Large intestine (tissue), 3 donors: ENCODE measurements at regions not wholly inside any gene's neighbourhood (a gene's known extent, or its start where the extent isn't known, plus 50 kb on each side); places are given as distances from the start of the nearest gene placed in this dataset.

Experiments
- DNase-seq, 2 donors: peaks; one replicate each; pipeline versions ENCODE4 v3.0.0 to v3.0.0-alpha.2; 2013
- H3K27ac ChIP-seq: one replicate; pipeline ENCODE4 v1.5.1; 2013; ENCODE audit warnings: low read length
- H3K27me3 ChIP-seq: 2 replicates; pipeline ENCODE4 v1.6.1; 2013; ENCODE audit warnings: low read length; ENCODE audit not compliant: control insufficient read depth, insufficient read depth
- H3K36me3 ChIP-seq: 2 replicates; pipeline ENCODE4 v1.6.1; 2013; ENCODE audit warnings: low read length; ENCODE audit not compliant: control insufficient read depth, insufficient read depth
- H3K4me1 ChIP-seq: one replicate; pipeline ENCODE4 v1.6.1; 2013; ENCODE audit warnings: low read length; ENCODE audit not compliant: control insufficient read depth, insufficient read depth
- H3K4me3 ChIP-seq: one replicate; pipeline ENCODE4 v1.5.1; 2013; ENCODE audit warnings: low read length
- H3K9me3 ChIP-seq: one replicate; pipeline ENCODE4 v1.6.1; 2013; ENCODE audit warnings: mild to moderate bottlenecking, low read depth, low read length, moderate library complexity; ENCODE audit not compliant: control insufficient read depth
- WGBS: methylation state at CpG from one replicate; pipeline ENCODE4 v1.1.5; 2013; ENCODE audit warnings: low lambda C conversion rate; ENCODE audit not compliant: insufficient coverage; 5-methylcytosine and 5-hydroxymethylcytosine counted together

DNA sequence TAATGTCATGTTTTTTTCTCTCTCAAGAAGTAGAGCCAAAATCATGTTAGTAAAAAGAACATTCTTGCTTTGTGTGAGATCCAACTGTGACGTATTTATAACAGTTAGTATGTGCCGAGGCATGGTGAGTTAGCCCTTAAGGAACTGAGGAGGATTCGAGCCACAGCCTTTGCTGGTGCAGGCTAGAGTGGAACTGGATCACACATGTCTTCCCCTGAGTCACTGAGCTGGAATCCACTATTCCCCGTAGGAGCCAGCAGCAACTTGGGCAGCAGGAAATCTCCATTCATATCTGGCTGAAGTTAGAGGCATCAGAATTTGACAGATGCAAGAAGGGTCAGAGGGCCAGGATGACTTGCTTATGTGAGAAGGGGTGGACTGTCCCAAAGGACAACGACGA is 144.6 kb upstream of the KIT start:
- Histone ChIP-seq H3K4me1 (no peaks in the 10 kb centered on the region), H3K9me3 (no peaks in the 10 kb centered on the region), H3K36me3 (no peaks in the 10 kb centered on the region), H3K27me3 (no peaks in the 10 kb centered on the region), H3K27ac (no peak overlapping the region), H3K4me3 (no peak overlapping the region)
- 73% methylated on average over 2 of the region's 6 CpGs for WGBS
- DNase-seq = no peak

GRCh38 chr4:54513741-54514140 is 144.0 kb upstream of the KIT start:
- H3K27me3 ChIP-seq = no peaks in the 10 kb centered on the region
- DNase-seq = no peak

GRCh38 chr4:54516556-54517215 is 141.1 kb upstream of the KIT start:
- no peak for DNase-seq
- Histone ChIP-seq H3K9me3 (no peaks in the 10 kb centered on the region), H3K27ac (no peak overlapping the region), H3K4me1 (no peaks in the 10 kb centered on the region), H3K27me3 (no peaks in the 10 kb centered on the region), H3K4me3 (no peak overlapping the region), H3K36me3 (no peaks in the 10 kb centered on the region)
- WGBS = 60% methylated on average over 1 of the region's 4 CpGs

More at GRCh38 chr4:54513741-54514140, 144.0 kb upstream of the KIT start:
- no peaks in the 10 kb centered on the region for H3K9me3 ChIP-seq
- H3K4me1 ChIP-seq = no peaks in the 10 kb centered on the region
- no peaks in the 10 kb centered on the region for H3K36me3 ChIP-seq
- no peak overlapping the region for H3K4me3 ChIP-seq
- H3K27ac ChIP-seq = no peak overlapping the region

DNA sequence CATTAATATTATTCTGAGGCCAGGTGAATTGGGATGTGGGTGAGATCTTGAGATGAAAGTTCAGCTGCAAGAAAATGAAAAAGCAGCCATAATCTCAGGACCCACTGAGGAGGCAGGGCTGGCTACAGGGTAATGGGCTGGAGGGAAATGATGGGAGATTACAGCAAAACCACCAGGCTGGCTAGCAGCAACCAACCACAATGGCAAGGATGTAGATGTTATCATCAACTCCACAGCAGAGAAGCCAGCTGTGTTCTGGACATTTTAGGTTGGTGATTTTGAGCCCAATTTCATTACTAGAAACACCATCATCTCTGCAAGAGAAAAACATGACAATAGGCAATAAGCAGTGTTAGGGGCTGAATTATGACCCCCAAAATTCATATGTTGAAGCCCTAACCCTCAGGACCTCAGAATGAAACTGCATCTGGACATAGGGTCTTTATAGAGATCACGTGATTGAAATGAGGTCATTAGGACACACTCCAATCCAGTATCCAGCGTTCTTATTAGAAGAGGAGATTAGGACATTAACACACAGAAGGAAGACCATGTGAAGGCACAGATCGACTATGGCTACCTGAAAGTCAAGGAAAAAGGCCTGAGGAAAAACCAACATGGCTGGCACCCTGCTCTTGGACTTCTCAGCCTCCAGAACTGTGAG is 139.8 kb upstream of the KIT start:
- Histone ChIP-seq H3K4me3 (no peak overlapping the region), H3K27ac (no peak overlapping the region)
- no CpG with 5 or more reads among the region's 3 CpGs for whole genome bisulfite sequencing

GRCh38 chr4:54525602-54526001 is 132.2 kb upstream of the KIT start:
- no peaks in the 10 kb centered on the region for H3K36me3 ChIP-seq
- H3K9me3 ChIP-seq = no peaks in the 10 kb centered on the region
- WGBS = no CpG with 5 or more reads among the region's 3 CpGs
- no peak overlapping the region for H3K4me3 ChIP-seq
- peaks cover 12% of the 10 kb centered on the region for H3K27me3 ChIP-seq
- DNase-seq = no peak
- no peak overlapping the region for H3K27ac ChIP-seq
- no peaks in the 10 kb centered on the region for H3K4me1 ChIP-seq

More for the DNA sequence above, 139.8 kb upstream of the KIT start:
- no peaks in the 10 kb centered on the region for H3K27me3 ChIP-seq
- no peak for DNase-seq
- no peaks in the 10 kb centered on the region for H3K36me3 ChIP-seq
- H3K4me1 ChIP-seq = no peaks in the 10 kb centered on the region
- no peaks in the 10 kb centered on the region for H3K9me3 ChIP-seq

DNA sequence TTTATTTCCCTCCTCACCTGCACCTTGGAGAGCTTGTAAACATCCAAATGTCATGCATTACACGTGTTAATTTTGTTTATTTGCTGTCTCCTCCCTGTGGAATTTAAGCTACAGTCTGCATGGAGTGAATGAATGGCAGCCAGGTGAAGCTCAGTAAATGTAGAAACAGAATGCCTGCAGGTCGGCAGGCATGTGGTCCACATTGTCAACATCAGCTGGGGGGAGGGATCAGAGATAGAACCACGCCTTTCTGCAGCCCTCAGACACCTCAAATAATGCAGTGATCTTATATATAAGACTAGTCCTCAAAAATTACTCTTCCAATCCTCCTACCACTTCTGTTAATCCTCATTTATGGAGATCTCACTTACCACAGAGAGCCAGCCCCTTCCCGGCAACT is 131.2 kb upstream of the KIT start:
- Histone ChIP-seq H3K4me3 (no peak overlapping the region), H3K9me3 (no peaks in the 10 kb centered on the region), H3K27me3 (peaks cover 12% of the 10 kb centered on the region), H3K27ac (no peak overlapping the region), H3K4me1 (no peaks in the 10 kb centered on the region), H3K36me3 (no peaks in the 10 kb centered on the region)
- DNase-seq = no peak
- WGBS = 20% methylated on average over 1 of the region's 4 CpGs

DNA sequence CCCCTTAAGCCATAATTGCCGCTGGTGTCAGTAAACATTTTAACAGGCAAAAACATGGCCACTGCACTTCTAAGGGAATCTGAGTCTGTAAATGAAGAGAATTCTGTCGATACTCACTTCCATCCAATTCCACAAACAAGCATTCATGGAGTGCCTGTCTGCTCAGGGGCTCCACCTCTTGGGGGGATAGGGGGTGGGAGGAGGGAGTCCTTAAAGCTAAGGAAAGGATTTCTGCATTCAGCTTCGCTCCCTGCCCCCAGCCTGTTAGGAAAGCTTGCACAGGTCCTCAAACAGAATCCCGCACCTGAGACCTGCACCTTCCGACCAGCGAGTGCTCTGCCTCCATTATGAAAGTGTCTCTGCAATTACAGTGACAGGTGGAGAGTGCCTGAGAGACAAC is 130.2 kb upstream of the KIT start:
- Histone ChIP-seq H3K4me3 (no peak overlapping the region), H3K9me3 (no peaks in the 10 kb centered on the region), H3K4me1 (no peaks in the 10 kb centered on the region), H3K27me3 (peaks cover 12% of the 10 kb centered on the region), H3K27ac (no peak overlapping the region), H3K36me3 (no peaks in the 10 kb centered on the region)
- DNase-seq = no peak
- no CpG with 5 or more reads among the region's 6 CpGs for WGBS

GRCh38 chr4:54539500-54540029 is 118.2 kb upstream of the KIT start:
- Histone ChIP-seq H3K27me3 (peaks cover 8% of the 10 kb centered on the region), H3K36me3 (no peaks in the 10 kb centered on the region), H3K27ac (no peak overlapping the region), H3K4me3 (peak overlapping the region; percentile 35), H3K4me1 (no peaks in the 10 kb centered on the region), H3K9me3 (peaks cover 2% of the 10 kb centered on the region)
- WGBS = no CpG with 5 or more reads among the region's 26 CpGs
- peak in 1 of 2 donors; percentile 51 for DNase-seq

DNA sequence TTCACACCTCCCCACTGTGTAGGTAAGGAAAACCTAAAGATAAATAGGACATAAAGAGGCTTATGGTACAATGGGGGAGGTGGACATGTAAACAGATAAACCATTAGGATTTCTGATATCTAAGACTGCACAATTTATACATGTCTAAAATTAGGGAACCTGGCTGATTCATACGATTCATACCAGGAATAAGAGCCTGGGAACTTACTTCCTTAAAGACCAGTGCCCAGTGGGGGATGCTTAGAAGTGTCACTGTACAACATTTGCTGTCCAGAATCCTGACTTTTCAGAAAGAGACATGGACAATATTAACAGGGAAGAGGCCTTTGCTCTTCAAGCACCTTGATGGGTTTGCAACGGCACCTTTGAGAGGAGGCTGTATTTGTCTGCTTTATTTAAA is 116.8 kb upstream of the KIT start:
- Histone ChIP-seq H3K4me1 (no peaks in the 10 kb centered on the region), H3K27ac (no peak overlapping the region), H3K9me3 (no peaks in the 10 kb centered on the region), H3K27me3 (peaks cover 8% of the 10 kb centered on the region), H3K36me3 (no peaks in the 10 kb centered on the region), H3K4me3 (no peak overlapping the region)
- no peak for DNase-seq
- whole genome bisulfite sequencing = no CpG with 5 or more reads among the region's 2 CpGs

GRCh38 chr4:54541426-54542118 is 116.2 kb upstream of the KIT start:
- H3K4me3 ChIP-seq = no peak overlapping the region
- WGBS = 81% methylated on average over 2 of the region's 10 CpGs
- peaks cover 8% of the 10 kb centered on the region for H3K27me3 ChIP-seq
- H3K4me1 ChIP-seq = no peaks in the 10 kb centered on the region
- DNase-seq = no peak
- H3K36me3 ChIP-seq = no peaks in the 10 kb centered on the region
- no peaks in the 10 kb centered on the region for H3K9me3 ChIP-seq
- H3K27ac ChIP-seq = no peak overlapping the region
